WI38 (cell line): ENCODE measurements at regions not wholly inside any gene's neighbourhood (a gene's known extent, or its start where the extent isn't known, plus 50 kb on each side); places are given as distances from the start of the nearest gene placed in this dataset.

Experiments
- H3K4me3 ChIP-seq: 2 replicates; pipeline ENCODE4 v1.5.1; 2011; ENCODE audit warnings: low read depth, mild to moderate bottlenecking, control low read depth, low read length
- CTCF ChIP-seq: IDR thresholded peaks from 2 replicates; pipeline ENCODE4 v1.5.1; 2012; ENCODE audit warnings: low read depth, mild to moderate bottlenecking, control low read depth, low read length

GRCh38 chr7:113405296-113406056 lies 287.1 kb upstream of the SMIM30 start:
- no peak for TF ChIP-seq CTCF
- no peak overlapping the region for H3K4me3 ChIP-seq

DNA sequence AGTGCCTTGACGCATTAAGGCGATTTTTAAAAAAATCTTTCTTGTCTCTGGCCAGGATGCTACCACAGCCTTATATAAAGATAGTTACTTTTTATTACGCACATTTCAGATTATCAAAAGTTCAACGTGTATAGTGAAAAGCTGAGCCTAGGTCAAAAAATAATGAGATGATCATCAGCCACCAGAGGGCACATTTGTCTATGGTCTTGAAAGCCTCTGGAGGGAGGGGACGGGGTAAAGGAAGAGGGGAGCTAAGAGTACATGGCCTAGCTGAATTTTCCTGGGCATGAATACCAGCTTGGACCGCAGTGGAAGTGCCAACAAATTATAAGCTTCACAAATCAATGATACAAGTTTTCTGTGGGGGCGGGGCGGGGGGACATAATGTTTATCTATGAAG lies 285.9 kb upstream of the SMIM30 start:
- no peak for TF ChIP-seq CTCF
- no peak overlapping the region for H3K4me3 ChIP-seq

- no peak for TF ChIP-seq CTCF
- H3K4me3 ChIP-seq, result no peak overlapping the region
Observed at GRCh38 chr7:113402482-113402881, 284.1 kb upstream of the SMIM30 start.

DNA sequence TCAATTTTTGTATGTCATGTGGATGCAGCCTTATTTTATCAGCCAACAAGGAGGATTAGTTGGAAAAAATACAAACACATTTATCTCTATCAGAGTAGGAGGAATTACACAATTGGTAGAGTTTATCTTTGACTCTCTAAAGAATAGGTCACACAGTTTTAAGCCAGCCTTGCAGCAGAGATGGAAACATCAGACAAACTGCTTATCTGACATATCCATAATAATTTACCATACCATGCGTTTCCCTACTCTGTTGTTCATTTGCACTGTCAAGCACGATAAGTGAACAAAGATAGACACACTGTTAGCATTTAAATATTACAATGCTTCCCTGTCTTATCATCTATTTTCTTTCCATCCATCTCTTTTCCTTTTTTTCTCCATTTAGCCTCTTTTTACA lies 283.7 kb upstream of the SMIM30 start:
- no peak for TF ChIP-seq CTCF
- no peak overlapping the region for H3K4me3 ChIP-seq

DNA sequence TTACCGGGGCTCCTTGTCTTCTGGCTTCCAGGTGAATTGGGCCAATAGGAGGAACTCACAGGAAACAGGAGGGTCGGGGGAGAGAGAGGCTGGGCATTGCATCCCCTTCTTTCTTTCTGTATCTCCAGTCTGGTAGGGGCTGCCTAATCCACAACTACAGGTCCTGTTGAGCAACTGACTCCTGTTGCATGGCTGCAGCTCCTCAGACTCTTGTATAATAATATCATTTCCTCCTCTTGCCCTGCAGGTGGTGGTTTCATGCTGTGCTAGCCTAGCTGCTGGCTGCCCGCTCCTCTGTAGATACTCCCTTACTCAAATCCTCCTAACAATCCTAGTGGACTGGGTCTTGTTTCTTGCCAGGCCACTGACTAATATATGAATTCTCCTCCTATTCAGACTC lies 276.5 kb upstream of the SMIM30 start:
- TF ChIP-seq CTCF, result no peak

GRCh38 chr7:113392841-113393540 lies 274.6 kb upstream of the SMIM30 start:
- TF ChIP-seq CTCF, result no peak
- H3K4me3 ChIP-seq, result no peak overlapping the region

More for the DNA sequence above, 276.5 kb upstream of the SMIM30 start:
- H3K4me3 ChIP-seq, result no peak overlapping the region

- no peak overlapping the region for H3K4me3 ChIP-seq
- no peak for TF ChIP-seq CTCF
Observed at GRCh38 chr7:113392421-113392820, 274.1 kb upstream of the SMIM30 start.
